H1 (cell line): ENCODE measurements at regions not wholly inside any gene's neighbourhood (a gene's known extent, or its start where the extent isn't known, plus 50 kb on each side); places are given as distances from the start of the nearest gene placed in this dataset.

Source experiments
- EP300 ChIP-seq, 2 experiments: IDR thresholded peaks; 1 replicate in 1 of 2; 2 replicates in 1 of 2; pipeline ENCODE4 v1.6.1; 2011 to 2012; ENCODE audit warnings: low read depth in 2 of 2, low read length in 2 of 2, mild to moderate bottlenecking in 2 of 2, borderline replicate concordance in 1 of 2, inconsistent platforms in 1 of 2, moderate library complexity in 1 of 2

- TF ChIP-seq EP300 (IDR thresholded peaks at IDR 0.05; ENCODE audit: borderline replicate concordance in 1 of 2, low read depth in 2 of 2, low read length in 2 of 2): no peak
- TF ChIP-seq, all 59 proteins: peak for 0
These were observed 196.9 kb upstream of the ETV3 start (continued) for GRCh38 chr1:157335056-157335455.
